Naive thymus-derived CD8-positive, alpha-beta T cell (primary cell): ENCODE measurements at regions not wholly inside any gene's neighbourhood (a gene's known extent, or its start where the extent isn't known, plus 50 kb on each side); places are given as distances from the start of the nearest gene placed in this dataset.

Source experiments
- ATAC-seq, 2 donors: fragments of 150-1000 bp; cut with Tn5 transposase in 1 of 2; sonication (Bioruptor Pico), chemical (Tn5 transposase) in 1 of 2; 1 replicate in 1 of 2; 2 replicates in 1 of 2; pipeline ENCODE4 v1.10.0; 2021; ENCODE audit warnings: mild to moderate bottlenecking in 2 of 2, moderate library complexity in 2 of 2
- POLR2A ChIA-PET: fragments of 350-600 bp; sonication (Branson Sonifier 250); formaldehyde crosslinking; loops from one replicate; lab custom pipeline; 2021; ENCODE audit warnings: antibody characterized with exemption; lab: Charles Lee
- DNase-seq, 10 donors: peaks; one replicate each; pipeline versions ENCODE4 v3.0.0 to v3.0.0-alpha.2; 2020 to 2022
- H3K27ac Mint-ChIP-seq, 10 donors: one replicate each; pipeline ENCODE4 v1.8.0; 2020 to 2022; ENCODE audit warnings: mild to moderate bottlenecking in 10 of 10, mixed read lengths in 10 of 10, moderate library complexity in 4 of 10, inconsistent platforms in 1 of 10
- H3K27me3 Mint-ChIP-seq, 5 donors: one replicate each; pipeline ENCODE4 v1.8.0; 2021 to 2022; ENCODE audit warnings: mixed read lengths in 5 of 5
- H3K36me3 Mint-ChIP-seq, 3 donors: one replicate each; pipeline ENCODE4 v1.8.0; 2020 to 2022; ENCODE audit warnings: mixed read lengths in 3 of 3, mild to moderate bottlenecking in 2 of 3, inconsistent platforms in 1 of 3
- H3K4me1 Mint-ChIP-seq, 4 donors: one replicate each; pipeline ENCODE4 v1.8.0; 2021 to 2022; ENCODE audit warnings: mixed read lengths in 4 of 4
- H3K4me3 Mint-ChIP-seq, 10 donors: one replicate each; pipeline ENCODE4 v1.8.0; 2020 to 2022; ENCODE audit warnings: mild to moderate bottlenecking in 10 of 10, mixed read lengths in 10 of 10, moderate library complexity in 6 of 10, inconsistent platforms in 1 of 10
- H3K9me3 Mint-ChIP-seq, 9 donors: one replicate each; pipeline ENCODE4 v1.8.0; 2020 to 2022; ENCODE audit warnings: mixed read lengths in 9 of 9, mild to moderate bottlenecking in 3 of 9, inconsistent platforms in 1 of 9, moderate library complexity in 1 of 9

DNA sequence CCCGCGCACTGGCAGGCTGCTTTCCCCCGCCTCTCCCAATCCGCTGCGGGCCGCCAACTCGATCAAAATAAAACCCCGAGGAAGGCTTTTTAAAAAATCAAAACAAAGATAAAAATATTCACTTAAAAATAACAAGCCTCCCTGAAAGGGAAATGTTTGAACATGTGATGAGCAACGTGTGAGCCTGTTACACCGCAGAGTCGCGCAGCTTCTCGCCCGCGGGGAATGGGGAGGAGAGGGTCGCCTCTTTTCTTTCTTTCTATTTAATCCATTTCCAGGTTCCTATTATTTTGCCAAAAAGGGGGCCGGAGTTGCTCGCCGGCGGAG is 326.0 kb upstream of the F9 start:
- no peak for DNase-seq
- Mint-ChIP-seq H3K4me3 (peak overlapping the region; percentile 38 to 74 (median 66)), H3K9me3 (peaks cover 0 to 2% (median 0%) of the 10 kb centered on the region in 9 donors), H3K27ac (no peak overlapping the region), H3K36me3 (peaks cover 0 to 4% (median 0%) of the 10 kb centered on the region in 3 donors), H3K27me3 (peaks cover 3 to 33% (median 28%) of the 10 kb centered on the region in 5 donors), H3K4me1 (peaks cover 4 to 10% (median 5%) of the 10 kb centered on the region in 4 donors)
- no peak for ATAC-seq
- POLR2A ChIA-PET: no interaction called here

DNA sequence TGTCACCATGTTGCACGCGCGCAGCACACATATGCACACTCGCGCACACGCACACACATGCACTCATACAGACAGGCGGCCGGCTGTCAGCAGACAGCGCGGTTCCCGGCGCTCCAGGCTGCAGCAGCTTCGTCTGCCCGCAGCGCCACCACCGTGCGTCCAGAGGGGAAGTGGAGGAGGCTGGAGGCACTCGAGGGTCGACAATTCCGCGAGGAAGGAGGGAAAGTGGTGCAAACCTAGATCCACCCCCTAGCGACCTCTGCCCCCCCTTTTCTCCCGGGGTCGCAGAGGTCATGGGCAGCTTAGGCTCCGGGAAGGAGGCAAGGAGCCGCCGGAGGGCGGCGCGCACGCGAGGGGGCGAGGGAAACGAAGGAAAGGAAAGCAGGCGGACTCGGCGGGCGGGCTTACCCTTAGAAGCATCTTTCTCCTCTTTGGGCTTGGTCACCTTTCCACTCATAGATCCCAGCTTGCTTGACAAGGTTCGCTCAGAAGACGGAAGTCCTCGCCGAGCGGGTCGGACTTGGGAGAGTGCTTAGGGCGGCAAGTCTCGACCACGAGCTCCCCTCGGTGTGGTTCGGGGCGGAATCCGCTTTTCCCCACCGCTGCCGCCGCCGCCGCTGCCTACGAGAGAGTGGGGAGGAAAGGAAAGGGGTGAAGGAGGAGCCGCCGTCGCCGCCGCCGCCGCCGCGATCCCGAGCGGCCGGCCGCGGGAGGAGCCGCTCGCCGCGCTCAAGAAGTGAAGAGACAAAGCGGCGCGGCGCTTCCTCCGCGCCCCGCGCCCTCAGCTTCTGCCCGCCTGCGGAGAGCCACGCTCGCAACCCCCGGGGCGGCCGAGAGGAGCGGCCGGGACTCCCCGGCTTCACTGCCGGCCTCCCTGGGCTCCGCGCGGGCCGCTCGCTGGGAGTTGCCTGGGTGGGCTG is 326.6 kb upstream of the F9 start:
- H3K27me3 Mint-ChIP-seq: peaks cover 5 to 36% (median 31%) of the 10 kb centered on the region in 5 donors
- POLR2A ChIA-PET: no interaction called here

GRCh38 chrX:139202742-139203420 is 327.7 kb upstream of the F9 start:
- DNase-seq (peak in 1 of 10 donors; percentile 1), ATAC-seq (no peak)
- POLR2A ChIA-PET: no interaction called here
- Mint-ChIP-seq H3K27ac (no peak overlapping the region), H3K36me3 (peaks cover 0 to 4% (median 0%) of the 10 kb centered on the region in 3 donors), H3K4me3 (peak overlapping the region in 2 of 10 donors; percentile 31 to 44), H3K27me3 (peaks cover 5 to 35% (median 33%) of the 10 kb centered on the region in 5 donors), H3K9me3 (peaks cover 0 to 2% (median 0%) of the 10 kb centered on the region in 9 donors), H3K4me1 (peaks cover 4 to 10% (median 5%) of the 10 kb centered on the region in 4 donors)

More for the DNA sequence above, 326.6 kb upstream of the F9 start:
- ATAC-seq (no peak), DNase-seq (no peak)
- H3K36me3 Mint-ChIP-seq: peaks cover 0 to 4% (median 0%) of the 10 kb centered on the region in 3 donors
- H3K9me3 Mint-ChIP-seq: peaks cover 0 to 2% (median 0%) of the 10 kb centered on the region in 9 donors
- peaks cover 4 to 10% (median 5%) of the 10 kb centered on the region in 4 donors for H3K4me1 Mint-ChIP-seq
- no peak overlapping the region for H3K27ac Mint-ChIP-seq
- H3K4me3 Mint-ChIP-seq: peak overlapping the region in 5 of 10 donors; percentile 19 to 70 (median 45)

- peaks cover 4 to 10% (median 5%) of the 10 kb centered on the region in 4 donors for H3K4me1 Mint-ChIP-seq
Observed at GRCh38 chrX:139201924-139202323, 328.6 kb upstream of the F9 start.

GRCh38 chrX:139200793-139201192 is 329.7 kb upstream of the F9 start:
- POLR2A ChIA-PET: no interaction called here
- H3K9me3 Mint-ChIP-seq: peaks cover 0 to 2% (median 0%) of the 10 kb centered on the region in 9 donors
- peaks cover 4 to 10% (median 5%) of the 10 kb centered on the region in 4 donors for H3K4me1 Mint-ChIP-seq
- H3K27ac Mint-ChIP-seq: no peak overlapping the region
- peaks cover 11 to 34% (median 28%) of the 10 kb centered on the region in 5 donors for H3K27me3 Mint-ChIP-seq
- no peak overlapping the region for H3K4me3 Mint-ChIP-seq
- ATAC-seq (no peak), DNase-seq (no peak)
- H3K36me3 Mint-ChIP-seq: peaks cover 0 to 3% (median 0%) of the 10 kb centered on the region in 3 donors

More at GRCh38 chrX:139201924-139202323, 328.6 kb upstream of the F9 start:
- Mint-ChIP-seq H3K9me3 (peaks cover 0 to 2% (median 0%) of the 10 kb centered on the region in 9 donors), H3K4me3 (peak overlapping the region in 2 of 10 donors; percentile 11 to 14), H3K27ac (no peak overlapping the region), H3K36me3 (peaks cover 0 to 4% (median 0%) of the 10 kb centered on the region in 3 donors), H3K27me3 (peaks cover 7 to 33% (median 26%) of the 10 kb centered on the region in 5 donors)
- ATAC-seq (no peak), DNase-seq (no peak)
- POLR2A ChIA-PET: no interaction called here

DNA sequence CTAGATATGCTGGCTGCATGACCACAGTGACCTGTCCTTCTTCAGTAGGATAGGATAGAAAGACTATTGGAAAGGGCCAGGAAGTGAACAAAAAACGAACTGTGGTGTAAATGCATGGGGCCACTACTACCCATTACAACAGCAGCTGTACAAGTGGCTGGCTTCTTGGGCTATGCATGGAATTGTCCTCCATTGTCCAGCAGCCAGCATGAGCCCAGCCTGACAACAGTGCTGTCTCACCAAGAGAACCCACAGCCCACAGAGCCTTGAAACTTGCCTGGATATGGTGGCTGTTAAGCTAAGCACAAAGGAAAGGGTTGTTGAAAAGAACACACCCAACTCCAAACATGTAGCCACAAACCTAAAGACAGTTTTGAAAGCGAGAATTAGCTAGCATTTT is 330.2 kb upstream of the F9 start:
- POLR2A ChIA-PET: no interaction called here
- peaks cover under 1 to 7% (median 2%) of the 10 kb centered on the region in 4 donors for H3K4me1 Mint-ChIP-seq
- peaks cover 10 to 32% (median 25%) of the 10 kb centered on the region in 5 donors for H3K27me3 Mint-ChIP-seq
- H3K36me3 Mint-ChIP-seq: no peaks in the 10 kb centered on the region
- DNase-seq (no peak), ATAC-seq (no peak)
- H3K27ac Mint-ChIP-seq: no peak overlapping the region
- peaks cover 0 to 2% (median 0%) of the 10 kb centered on the region in 9 donors for H3K9me3 Mint-ChIP-seq
- H3K4me3 Mint-ChIP-seq: no peak overlapping the region

- H3K36me3 Mint-ChIP-seq: no peaks in the 10 kb centered on the region
- H3K27ac Mint-ChIP-seq: no peak overlapping the region
- POLR2A ChIA-PET: no interaction called here
- H3K9me3 Mint-ChIP-seq: peaks cover 0 to 2% (median 0%) of the 10 kb centered on the region in 9 donors
- peaks cover 0 to 7% (median 3%) of the 10 kb centered on the region in 4 donors for H3K4me1 Mint-ChIP-seq
- peaks cover 10 to 32% (median 25%) of the 10 kb centered on the region in 5 donors for H3K27me3 Mint-ChIP-seq
- no peak overlapping the region for H3K4me3 Mint-ChIP-seq
- ATAC-seq (no peak), DNase-seq (no peak)
Observed at GRCh38 chrX:139199933-139200332, 330.6 kb upstream of the F9 start.

DNA sequence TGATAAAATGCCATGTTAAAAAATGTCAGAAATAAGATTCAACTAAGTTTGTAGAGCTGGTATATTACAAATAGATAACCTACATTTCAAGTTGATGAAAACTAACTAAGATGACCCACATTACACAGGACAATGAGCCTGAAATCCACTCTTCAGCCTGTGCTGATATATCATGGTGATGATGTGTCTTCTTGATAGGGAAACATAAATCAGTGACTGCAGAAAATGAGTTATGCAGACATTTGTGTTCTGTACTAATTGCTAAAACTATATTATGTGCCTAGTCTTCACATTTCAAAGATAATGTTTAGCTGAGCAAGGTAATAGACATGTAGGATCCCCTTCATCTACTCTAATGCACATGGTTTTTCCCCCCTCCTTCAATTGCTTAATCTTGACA is 331.6 kb upstream of the F9 start:
- Mint-ChIP-seq H3K4me3 (no peak overlapping the region), H3K9me3 (no peaks in the 10 kb centered on the region), H3K27me3 (peaks cover 10 to 37% (median 25%) of the 10 kb centered on the region in 5 donors), H3K27ac (no peak overlapping the region), H3K4me1 (peaks cover 0 to 6% (median 2%) of the 10 kb centered on the region in 4 donors), H3K36me3 (no peaks in the 10 kb centered on the region)
- ATAC-seq (no peak), DNase-seq (no peak)
- POLR2A ChIA-PET: no interaction called here

DNA sequence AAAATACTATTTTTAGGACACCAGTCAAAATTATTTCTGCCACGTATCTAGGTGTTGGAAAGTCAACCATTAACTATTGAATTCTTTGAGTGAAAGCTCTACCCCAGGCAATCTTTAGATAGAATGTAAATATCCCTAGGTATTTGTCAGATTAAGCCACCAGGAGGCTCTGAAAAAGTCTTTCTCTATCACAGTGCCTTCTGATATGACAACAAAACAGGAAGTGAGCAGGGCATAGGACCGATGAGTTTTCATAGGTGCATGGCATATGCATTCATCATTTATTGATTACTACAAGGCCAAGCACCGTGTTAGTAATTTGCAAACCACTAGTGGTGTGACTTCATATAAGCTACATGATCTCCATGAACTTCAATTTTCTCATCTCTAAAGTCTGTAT is 333.6 kb upstream of the F9 start:
- POLR2A ChIA-PET: no interaction called here
- ATAC-seq: no peak
- Mint-ChIP-seq H3K27ac (no peak overlapping the region), H3K4me1 (peaks cover 0 to 5% (median 0%) of the 10 kb centered on the region in 4 donors), H3K27me3 (peaks cover 15 to 41% (median 22%) of the 10 kb centered on the region in 5 donors), H3K4me3 (no peak overlapping the region), H3K36me3 (no peaks in the 10 kb centered on the region), H3K9me3 (no peaks in the 10 kb centered on the region)
- no peak for DNase-seq

- POLR2A ChIA-PET: no interaction called here
- Mint-ChIP-seq H3K27me3 (peaks cover 15 to 36% (median 23%) of the 10 kb centered on the region in 5 donors), H3K4me1 (peaks cover 0 to 5% (median 0%) of the 10 kb centered on the region in 4 donors), H3K9me3 (no peaks in the 10 kb centered on the region), H3K4me3 (peak overlapping the region in 8 of 10 donors; percentile 2 to 72 (median 43)), H3K27ac (no peak overlapping the region), H3K36me3 (no peaks in the 10 kb centered on the region)
- ATAC-seq (no peak), DNase-seq (no peak)
Observed at GRCh38 chrX:139194571-139195280, 335.8 kb upstream of the F9 start.

DNA sequence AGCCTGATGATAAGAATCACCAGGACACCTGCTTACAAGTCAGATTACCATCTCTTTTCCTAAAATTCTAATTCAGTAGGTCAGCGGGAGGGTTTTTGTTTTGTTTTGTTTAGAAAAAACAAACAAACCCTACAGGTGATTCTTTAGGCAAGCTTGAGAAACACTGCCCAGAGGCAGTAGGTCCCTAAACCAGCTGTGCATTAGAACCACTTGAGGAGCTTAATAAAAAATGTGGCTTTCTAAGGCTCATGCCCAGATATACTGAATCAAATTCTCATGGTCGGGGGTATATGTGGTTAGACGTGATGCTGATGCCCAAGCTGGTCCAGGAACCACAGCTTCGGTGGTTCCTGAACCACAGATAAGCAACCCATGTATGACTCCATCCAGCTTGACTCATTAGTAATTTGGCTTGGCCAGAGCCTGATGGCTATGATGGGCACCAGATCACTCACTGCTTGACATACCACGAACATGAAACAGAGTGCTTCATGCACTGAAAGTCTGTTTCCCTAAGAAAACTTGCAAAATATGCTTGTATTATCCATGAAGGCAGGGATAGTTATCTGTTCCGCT is 338.1 kb upstream of the F9 start:
- no peaks in the 10 kb centered on the region for H3K36me3 Mint-ChIP-seq
- POLR2A ChIA-PET: no interaction called here
- no peaks in the 10 kb centered on the region for H3K9me3 Mint-ChIP-seq
- ATAC-seq (no peak), DNase-seq (no peak)
- no peak overlapping the region for H3K27ac Mint-ChIP-seq
- H3K4me1 Mint-ChIP-seq: peaks cover 0 to 5% (median 0%) of the 10 kb centered on the region in 4 donors
- no peak overlapping the region for H3K4me3 Mint-ChIP-seq
- H3K27me3 Mint-ChIP-seq: peaks cover 11 to 29% (median 18%) of the 10 kb centered on the region in 5 donors
